Amygdala (tissue), 56 donors: ENCODE measurements at regions not wholly inside any gene's neighbourhood (a gene's known extent, or its start where the extent isn't known, plus 50 kb on each side); places are given as distances from the start of the nearest gene placed in this dataset.
A peak's percentile ranks its signal among the peaks of the same experiment; 100 is the strongest.
"Not testable (repeated sequence)": the region's sequence is repeated elsewhere in the genome, so short reads cannot be mapped to it uniquely, and the experiment has no call there.

Experiments
- DNase-seq, 56 donors: peaks; one replicate each; lab custom pipeline; 2025; lab: John Stamatoyannopoulos, UW

DNA sequence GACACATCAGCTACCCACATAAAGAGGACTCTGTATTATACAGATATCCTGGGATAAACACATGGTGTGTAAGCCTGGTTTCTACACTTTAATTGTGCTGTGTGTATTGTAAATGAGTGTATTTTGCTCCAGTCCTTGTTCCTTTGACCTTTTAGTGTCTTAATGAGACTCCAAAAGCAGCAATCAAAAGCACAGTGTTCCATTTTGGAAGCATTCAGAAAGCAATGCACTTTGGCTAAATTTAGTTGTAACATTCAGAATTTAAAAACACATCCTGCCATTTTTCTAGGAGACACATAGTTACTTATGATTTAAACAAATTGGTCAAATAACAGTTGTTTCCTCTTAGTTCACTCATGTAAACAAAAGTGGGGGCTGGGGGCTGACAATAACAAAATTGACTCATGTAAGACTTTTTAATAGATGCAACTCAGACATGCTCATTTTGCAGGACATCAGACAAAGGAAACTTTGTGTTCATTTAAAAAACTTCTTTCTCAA lies 122.2 kb downstream of the GPR37 start:
- peak in 2 of 56 donors; percentile 14 to 17 for DNase-seq

DNA sequence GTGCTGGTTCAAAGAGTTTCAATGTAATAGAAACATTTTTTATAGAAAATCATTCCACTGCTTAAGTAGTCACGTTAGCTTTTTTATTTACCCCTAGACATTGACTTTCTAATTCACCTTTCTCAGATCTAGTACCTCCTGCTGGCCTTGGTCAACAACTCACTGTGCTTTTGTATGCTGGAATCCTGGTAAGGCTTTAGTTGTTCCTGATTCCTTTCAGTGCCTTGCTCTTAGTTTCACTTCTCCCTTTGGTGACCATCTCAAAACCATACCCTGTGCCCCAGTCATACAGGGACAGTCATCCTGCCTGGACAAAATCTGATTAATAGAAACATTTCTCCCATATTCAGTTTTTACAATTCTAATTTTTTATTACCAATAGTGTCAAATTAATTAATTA lies 130.2 kb downstream of the GPR37 start:
- DNase-seq, result no peak

DNA sequence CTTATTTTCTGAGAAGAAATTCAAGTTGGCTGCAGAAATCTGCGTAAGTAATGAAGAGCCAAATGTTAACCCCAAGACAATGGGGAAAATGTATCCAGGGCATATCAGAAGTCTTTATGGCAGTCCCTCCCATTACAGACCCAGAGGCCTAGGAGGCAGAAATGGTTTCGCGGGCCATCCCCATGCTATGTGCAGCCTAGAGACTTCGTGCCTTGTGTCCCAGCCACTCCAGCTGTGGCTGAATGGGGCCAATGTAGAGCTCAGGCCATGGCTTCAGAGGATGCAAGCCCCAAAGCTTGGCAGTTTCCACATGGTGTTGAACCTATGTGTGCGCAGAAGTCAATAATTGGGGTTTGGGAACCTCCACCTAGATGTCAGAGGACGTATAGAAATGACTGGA lies 131.9 kb downstream of the GPR37 start:
- DNase-seq, result no peak

DNA sequence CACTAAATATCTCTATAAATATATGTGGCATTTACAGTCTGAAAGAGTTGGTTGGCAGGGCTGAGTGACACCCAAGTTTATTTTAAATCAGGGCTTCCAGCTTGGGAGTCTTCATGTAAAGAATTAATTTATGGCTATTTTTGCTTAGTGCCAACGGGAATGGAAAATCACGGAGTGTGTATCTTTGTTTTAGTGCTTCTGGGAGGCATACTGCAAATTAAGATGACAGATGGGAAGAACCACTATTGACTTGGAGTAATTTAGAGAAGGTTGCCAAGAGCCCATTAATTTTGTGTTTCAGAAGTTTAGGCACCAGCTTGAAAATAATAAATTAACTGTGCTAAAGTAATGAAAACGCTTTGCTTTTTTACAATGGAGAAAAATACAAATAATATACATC lies 135.2 kb downstream of the GPR37 start:
- peak in 1 of 56 donors; percentile 4 for DNase-seq

DNA sequence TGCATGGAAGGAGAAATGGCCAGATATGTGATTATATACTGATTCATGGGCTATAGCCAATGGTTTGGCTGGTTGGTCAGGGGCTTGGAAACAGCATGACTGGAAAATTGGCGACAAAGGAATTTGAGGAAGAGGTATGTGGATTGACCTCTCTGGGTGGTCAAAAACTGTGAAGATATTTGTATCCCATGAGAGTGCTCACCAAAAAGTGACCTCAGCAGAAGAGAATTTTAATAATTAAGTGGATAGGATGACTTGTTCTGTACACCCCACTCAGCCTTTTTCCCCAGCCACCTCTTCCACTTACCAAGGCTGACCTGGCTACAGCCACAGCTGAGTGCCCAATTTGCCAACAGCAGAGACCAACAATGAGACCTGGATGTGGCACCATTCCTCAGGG lies 146.7 kb downstream of the GPR37 start:
- DNase-seq, result no peak

DNA sequence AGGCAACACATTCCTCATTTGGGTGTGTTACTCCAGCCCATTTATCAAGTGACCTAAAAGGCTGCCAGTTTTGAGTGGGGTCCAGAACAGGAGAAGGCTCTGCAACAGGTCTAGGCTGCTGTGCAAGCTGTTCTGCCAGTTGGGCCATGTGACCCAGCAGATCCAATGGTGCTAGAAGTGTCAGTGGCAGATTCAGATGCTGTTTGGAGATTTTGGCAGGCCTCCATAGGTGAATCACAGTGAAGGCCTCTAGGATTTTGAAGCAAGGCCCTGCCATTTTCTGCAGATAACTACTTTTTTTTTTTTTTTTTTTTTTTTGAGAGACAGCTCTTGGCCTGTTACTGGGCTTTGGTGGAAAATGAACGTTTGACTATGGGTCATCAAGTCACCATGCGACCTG lies 147.5 kb downstream of the GPR37 start:
- DNase-seq, result not testable (repeated sequence)

DNA sequence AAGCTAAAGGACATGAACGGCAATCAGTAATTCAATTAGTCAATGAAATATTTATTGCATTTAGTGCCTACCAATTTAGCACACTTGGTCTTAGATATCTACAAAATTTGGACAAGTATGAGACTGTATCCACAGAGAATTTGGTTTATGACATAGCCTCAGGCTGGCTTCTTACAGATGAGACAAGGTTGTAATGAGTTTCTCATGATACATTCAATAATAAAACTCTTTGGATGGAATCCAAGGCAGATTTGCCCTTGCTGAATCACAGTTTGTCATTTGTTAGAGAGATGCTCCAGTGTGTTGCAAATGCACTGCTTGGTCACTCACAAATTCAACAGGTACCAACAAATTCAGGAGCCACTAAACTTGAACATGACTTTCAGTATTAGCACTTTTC lies 162.5 kb downstream of the GPR37 start:
- DNase-seq, result no peak

DNA sequence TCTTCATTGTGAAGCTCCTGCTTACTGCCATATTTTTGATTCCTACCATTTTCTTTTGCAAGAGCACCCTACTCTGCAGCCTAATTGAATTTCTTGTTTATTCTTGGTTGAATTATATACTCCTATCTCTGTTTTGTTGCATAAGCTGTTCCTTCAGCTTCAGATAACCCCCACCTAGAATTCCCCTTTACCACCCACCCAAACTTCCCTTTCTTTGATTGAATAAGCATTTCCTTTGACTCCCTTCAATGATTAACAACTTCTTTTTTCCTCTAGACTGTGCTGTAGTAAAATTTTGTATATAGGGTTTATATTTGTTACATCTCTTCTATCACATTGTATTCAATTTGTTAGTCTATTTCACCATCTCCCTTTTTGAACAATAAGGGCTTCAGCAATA lies 168.1 kb downstream of the GPR37 start:
- DNase-seq, result no peak

DNA sequence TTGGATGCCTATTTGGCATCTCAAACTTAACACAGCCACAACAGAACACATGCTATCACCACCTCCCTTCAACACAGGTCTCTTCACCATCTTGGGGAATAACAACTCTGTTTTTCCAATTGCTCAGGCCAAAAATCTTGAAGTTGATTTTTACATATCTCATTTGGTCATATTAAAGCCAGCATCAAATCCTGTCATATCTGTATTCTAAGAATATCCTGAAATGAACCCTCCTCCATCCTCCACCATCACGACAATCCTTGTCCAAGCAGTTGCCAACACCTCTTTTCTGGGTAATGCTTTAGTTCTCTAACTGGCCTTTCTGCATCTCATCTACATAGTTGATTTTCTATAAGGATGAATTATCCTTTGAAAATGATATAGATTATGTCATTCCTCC lies 168.7 kb downstream of the GPR37 start:
- DNase-seq, result no peak

DNA sequence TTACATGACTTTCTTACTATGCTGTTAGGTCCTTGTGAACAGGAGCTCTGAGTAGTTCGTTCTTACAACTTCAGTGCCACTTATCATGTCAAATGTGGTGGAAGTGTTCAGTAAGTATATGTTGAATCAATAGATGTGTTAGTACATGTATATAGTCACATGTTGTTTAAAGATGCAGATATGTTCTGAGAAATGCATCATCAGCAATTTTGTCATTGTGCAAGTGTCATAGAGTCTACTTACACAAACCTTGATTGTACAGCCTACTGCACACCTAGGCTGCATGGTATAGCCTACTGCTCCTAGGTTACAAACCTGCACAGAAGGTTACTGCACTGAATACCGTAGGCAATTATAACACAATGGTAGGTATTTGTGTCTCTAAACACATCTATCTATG lies 174.8 kb downstream of the GPR37 start:
- no peak for DNase-seq

DNA sequence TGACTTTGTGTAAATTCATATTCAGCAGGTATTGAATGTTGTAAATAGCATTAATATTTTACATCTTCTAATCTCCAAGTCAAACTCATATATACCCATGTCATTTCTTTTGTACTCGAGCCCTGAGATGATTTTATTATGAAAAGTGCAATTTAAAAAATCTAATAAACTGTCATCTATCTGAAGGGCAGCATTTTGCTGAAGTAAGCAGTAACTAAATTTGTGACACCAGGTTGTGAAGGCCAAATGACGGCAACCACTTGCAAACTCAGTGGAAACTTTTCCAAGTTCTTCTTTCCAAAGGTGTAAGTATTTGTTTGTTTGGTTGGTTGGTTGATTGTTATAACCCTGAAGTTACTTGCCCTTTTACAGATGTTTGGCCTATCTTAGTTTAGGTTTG lies 188.3 kb downstream of the GPR37 start:
- no peak for DNase-seq

DNA sequence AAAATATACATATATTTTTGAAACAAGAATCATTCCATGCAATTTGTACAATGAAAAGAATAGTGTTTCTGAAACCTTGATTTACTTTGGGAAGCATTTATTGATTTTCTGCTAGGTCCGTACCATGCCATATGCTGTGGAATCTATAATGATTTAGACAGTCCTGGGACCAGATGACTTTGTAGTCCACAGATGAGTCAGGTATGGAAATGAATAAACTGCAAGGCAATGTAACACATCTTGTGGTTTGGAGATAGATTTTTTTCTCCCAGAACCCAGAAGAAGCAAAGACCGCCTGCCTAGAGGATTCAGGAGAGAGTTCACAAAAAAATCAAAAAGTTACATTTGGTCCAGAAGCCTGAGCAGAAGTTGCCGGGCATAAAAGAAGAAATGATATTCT lies 190.4 kb downstream of the GPR37 start:
- no peak for DNase-seq

DNA sequence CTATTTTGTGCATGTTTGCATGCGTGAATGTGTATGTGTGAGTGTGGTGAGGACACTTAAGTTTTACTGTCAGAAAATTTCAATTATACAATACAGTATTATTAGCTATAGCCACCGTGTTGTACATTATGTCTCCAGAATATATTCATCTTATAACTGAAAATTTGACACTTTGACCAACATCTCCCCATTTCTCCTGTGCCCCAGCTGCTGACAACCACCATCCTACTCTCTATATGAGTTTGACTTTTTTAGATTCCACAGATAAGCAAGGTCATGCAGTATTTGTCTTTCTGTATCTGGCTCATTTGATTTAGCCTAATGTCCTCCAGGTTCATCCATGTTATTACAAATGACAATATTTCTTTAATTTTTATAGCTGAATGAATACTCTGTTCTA lies 195.0 kb downstream of the GPR37 start:
- DNase-seq, result no peak

DNA sequence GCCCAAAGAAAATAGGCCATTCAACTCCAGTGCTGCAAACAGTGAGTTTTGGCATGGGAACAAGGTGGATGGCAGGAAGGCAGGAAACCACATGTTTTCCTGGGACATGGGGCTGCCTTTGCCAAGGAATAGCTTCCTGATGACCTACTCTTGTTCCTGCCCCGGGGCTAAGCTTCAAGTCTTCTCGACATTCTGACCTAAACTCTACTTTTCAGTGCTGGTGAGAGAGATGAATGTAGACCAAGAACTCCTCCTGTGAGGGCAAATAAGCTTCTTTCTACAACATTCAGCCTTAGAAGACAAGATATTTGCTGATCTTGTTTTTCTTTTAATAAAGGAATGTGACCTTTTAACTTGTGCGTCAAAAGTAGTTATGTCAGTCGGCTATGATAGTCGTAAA lies 199.0 kb downstream of the GPR37 start:
- DNase-seq, result peak in 5 of 56 donors; percentile 0 to 9 (median 3)

DNA sequence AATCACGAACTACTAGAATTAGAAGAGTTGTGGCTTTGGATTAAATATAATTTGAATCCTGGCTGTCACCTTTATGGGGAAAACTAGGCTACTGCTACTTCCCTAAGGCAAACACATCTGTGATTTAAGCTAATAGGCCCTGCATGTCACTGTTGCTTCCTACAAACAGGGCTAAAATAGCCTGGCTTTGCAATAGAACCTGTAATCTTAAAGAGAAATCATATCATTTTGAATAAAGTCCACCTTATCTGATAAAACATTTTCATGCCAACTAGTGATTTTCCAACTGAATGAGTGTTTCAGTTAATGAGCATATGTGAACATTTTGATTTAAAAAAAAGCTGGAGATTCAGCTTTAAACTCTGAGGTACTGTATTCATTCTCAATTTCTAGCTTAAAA lies 208.0 kb downstream of the GPR37 start:
- DNase-seq, result no peak

DNA sequence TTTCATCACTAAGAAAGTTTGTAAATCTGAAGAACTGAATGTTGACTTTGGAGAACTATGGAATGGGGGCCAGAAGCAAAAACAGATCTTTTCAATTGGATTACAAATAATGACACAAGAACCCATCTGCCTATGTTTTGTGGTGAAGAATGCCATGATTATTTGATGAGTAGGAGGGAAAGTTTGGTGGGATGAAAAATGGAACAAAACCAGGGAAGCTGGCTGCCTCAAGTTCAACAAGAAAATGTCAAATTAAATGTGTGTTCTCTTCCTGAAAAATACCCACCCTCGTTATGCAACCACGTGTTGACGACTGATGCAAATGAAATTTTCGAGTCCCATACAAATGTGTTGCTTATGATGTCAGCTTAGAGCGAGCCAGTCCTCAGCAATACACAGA lies 208.5 kb downstream of the GPR37 start:
- DNase-seq, result no peak

DNA sequence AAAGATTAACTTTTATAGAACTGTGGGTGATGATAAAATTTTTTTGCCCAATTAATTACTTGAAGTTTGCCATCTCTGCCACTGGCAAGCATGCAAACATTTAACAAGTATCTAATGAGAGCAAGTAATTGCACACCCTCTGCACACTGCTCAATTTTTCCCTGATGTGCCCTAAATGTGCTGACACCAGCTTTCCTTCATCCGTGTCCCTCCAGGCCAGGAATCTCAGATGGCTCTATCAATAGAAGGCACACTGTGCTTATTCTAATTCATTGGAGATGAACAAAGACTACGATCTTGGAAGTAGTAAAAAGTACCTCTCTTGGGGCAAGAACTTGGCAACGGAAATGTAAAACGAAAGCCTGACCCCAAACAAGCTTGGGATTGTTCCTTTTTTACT lies 212.1 kb downstream of the GPR37 start:
- DNase-seq, result peak in 1 of 56 donors; percentile 0

DNA sequence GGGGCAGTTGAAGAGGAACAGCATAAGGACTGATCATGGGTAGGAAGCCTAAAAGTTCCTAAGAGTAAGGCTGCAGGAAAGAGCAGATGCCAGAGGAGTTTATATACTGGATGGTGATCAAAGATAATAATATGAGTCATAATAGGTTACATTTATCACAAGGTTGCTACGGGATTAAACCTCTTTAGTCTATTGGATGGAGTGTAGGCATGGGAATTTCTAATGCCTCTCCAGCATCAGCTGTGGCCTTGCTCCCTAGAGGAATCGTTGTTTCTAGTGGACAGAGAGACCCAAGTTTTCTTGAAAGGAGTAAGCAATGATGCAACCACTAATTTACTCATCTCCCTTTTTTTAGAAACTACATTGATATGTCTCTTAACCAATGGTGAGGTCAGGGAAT lies 213.4 kb downstream of the GPR37 start:
- no peak for DNase-seq

DNA sequence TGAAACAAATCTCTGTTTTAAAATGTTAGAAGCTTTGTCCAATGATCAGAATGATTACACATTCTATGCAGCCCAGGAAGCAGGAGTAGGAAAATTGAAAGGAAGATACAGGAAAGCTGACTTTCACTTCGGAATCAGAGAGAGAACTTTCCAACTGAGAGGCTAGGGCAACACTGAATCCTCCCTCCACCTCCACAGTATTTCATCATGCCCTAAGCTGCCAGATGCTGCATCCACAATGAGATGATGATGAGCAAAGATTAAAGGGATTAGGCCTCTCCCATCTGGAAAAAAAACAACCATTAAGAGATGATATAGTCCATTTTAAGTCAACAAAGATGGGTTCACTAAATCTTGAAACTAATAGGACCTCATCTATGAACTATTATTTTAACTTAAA lies 215.6 kb downstream of the GPR37 start:
- no peak for DNase-seq

DNA sequence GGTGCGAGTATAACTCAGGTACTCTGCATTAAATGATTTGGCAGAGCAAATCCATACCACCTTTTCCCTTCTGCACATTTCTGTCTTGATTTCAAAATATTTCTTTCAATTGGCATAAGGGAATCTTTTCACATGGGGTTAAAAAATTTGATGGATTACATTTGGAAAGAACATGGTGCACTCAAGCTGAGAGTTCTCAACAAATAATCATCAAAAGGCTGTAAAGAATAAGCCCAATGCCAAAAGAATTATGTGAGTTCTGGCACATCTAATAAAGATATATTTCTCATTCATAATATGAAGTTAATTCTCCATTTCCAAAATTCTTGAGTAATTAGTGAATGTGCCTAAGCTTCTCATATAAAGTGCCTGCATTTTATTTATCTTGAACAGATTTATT lies 223.1 kb downstream of the GPR37 start:
- no peak for DNase-seq

DNA sequence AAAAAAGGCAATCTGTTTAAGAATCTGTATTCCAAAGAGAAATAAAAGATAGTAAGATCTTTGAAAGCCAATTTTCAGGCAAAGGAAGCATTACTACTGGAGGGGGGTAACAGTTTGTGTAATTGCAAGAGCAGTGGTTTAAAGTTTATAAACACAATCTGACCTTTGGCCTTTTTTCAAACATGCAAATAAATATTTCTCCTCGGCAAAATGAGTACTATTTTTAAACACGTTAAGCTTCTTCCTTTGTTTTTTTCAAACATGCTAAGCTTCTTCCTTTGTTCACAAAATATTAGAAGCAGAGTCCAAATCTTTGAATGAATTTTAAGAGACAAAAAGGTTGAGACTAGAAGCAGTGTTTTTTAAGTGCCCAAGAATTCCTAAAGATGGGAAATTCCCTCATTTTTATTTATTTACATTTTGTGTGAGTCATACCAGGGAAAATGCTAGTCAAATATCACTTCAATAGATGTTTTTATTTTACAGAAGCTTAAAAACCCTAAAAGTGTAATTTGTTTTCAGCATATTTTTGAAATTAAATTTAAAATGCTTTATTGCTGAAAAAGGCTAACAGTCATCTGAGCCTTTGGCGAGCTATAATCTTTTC lies 229.3 kb downstream of the GPR37 start:
- no peak for DNase-seq

DNA sequence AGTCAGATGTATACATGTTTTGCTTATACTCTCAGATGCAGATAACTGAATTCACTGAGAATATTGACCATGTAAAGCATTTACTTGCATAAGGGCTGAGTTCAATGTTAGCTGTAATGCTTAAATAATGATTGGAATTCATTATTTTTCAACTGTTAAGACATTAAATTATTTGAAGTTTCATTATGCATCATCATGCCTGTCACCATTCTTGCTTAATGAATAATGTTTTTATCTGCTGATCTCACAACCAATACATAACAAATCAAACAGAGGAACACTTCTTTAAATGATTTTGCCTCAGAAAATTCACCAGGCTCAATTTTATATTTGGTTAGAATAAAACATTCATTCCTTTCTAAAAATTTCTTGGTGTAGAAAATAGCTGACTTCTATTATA lies 233.4 kb downstream of the GPR37 start:
- DNase-seq, result no peak

DNA sequence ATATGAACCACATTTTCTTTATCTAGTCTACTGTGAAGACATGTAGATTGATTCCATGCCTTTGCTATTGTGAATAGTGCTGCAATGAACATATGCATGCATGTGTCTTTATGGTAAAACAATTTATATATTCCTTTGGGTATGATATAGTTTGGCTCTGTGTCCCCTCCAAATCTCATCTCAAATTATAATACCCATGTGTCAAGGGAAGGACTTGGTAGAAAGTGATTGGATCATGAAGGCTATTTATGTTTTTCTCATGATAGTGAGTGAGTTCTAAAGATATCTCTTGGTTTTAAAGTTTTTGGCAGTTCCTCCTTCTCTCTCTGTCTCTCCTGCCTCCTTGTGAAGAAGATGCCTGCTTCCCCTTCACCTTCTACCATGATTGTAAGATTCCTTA lies 248.7 kb downstream of the GPR37 start:
- DNase-seq, result no peak
